A549 (cell line): ENCODE measurements at regions not wholly inside any gene's neighbourhood (a gene's known extent, or its start where the extent isn't known, plus 50 kb on each side); places are given as distances from the start of the nearest gene placed in this dataset.

Experiments
- ATAC-seq, 2 experiments: fragments of 200-7000 bp in 1 of 2; fragments of >200 bp in 1 of 2; cut with Nextera tagmentation in 1 of 2; cut with Tn5 transposase in 1 of 2; 3 replicates each; pipeline versions ENCODE4 v1.8.0 to v1.9.1; 2018 to 2020; ENCODE audit warnings: mild to moderate bottlenecking in 1 of 2, moderate library complexity in 1 of 2
- CTCF ChIA-PET: fragments of 300-600 bp; sonication (Branson Sonifier 250); formaldehyde crosslinking; extraction: SDS; loops from one replicate; lab custom pipeline; 2021; ENCODE audit warnings: antibody characterized with exemption, inconsistent platforms; lab: Yijun Ruan, JAX
- POLR2A ChIA-PET: fragments of 350-600 bp; formaldehyde crosslinking; extraction: SDS; loops from one replicate; lab custom pipeline; 2021; ENCODE audit warnings: antibody characterized with exemption, inconsistent platforms; lab: Yijun Ruan, JAX
- DNase-seq, 2 experiments: peaks; one replicate each; pipeline versions ENCODE4 v3.0.0 to v3.0.0-alpha.2; 2011 to 2016; ENCODE audit warnings: low read depth in 1 of 2, low spot score in 1 of 2
- FAIRE-seq: peaks from 2 replicates; lab custom pipeline; 2011; peaks lifted over from hg19 to GRCh38; lab: Jason Lieb, UNC
- H3K27ac ChIP-seq, 2 experiments: fragments of >200 bp; sonication (Bioruptor Twin); formaldehyde crosslinking; 3 replicates each; pipeline ENCODE4 v1.5.1; 2016 to 2017
- H3K4me1 ChIP-seq: fragments of >200 bp; sonication (Bioruptor Twin); formaldehyde crosslinking; 3 replicates; pipeline ENCODE4 v1.6.1; 2016
- H3K4me2 ChIP-seq: fragments of >200 bp; sonication (Bioruptor Twin); formaldehyde crosslinking; 3 replicates; pipeline ENCODE4 v1.6.1; 2016
- H3K4me3 ChIP-seq: fragments of >200 bp; sonication (Bioruptor Twin); formaldehyde crosslinking; 3 replicates; pipeline ENCODE4 v1.5.1; 2016
- H3K9me3 ChIP-seq: fragments of >200 bp; sonication (Bioruptor Twin); formaldehyde crosslinking; 3 replicates; pipeline ENCODE4 v1.6.1; 2016
- ATOH8 ChIP-seq: fragments of 250-450 bp; sonication (Bioruptor Pico); IDR thresholded peaks from 2 replicates; pipeline ENCODE4 v1.5.0; 2020; ENCODE audit warnings: low read depth, mild to moderate bottlenecking, moderate library complexity
- CEBPB ChIP-seq, 2 experiments: fragments of >200 bp in 1 of 2; sonication (Bioruptor Twin) in 1 of 2; formaldehyde crosslinking in 1 of 2; IDR thresholded peaks; 2 replicates each; pipeline ENCODE4 v1.6.1; 2012 to 2016
- CHD4 ChIP-seq: fragments of 200-600 bp; sonication (generic); IDR thresholded peaks from 2 replicates; pipeline ENCODE4 v1.6.1; 2016; ENCODE audit warnings: antibody characterized with exemption, mild to moderate bottlenecking, borderline replicate concordance
- CTCF ChIP-seq: fragments of >200 bp; sonication (Bioruptor Twin); formaldehyde crosslinking; IDR thresholded peaks from 3 replicates; pipeline ENCODE4 v1.5.1; 2016
- GATA3 ChIP-seq: IDR thresholded peaks from 2 replicates; pipeline ENCODE4 v1.6.1; 2012; ENCODE audit warnings: borderline replicate concordance
- HOXA7 ChIP-seq: fragments of 250-450 bp; sonication (Bioruptor Pico); IDR thresholded peaks from 2 replicates; pipeline ENCODE4 v1.5.0; 2020; ENCODE audit warnings: mild to moderate bottlenecking, moderate library complexity
- HOXB13 ChIP-seq: fragments of 250-450 bp; sonication (Bioruptor Pico); IDR thresholded peaks from 2 replicates; pipeline ENCODE4 v1.5.0; 2020; ENCODE audit warnings: low read depth, mild to moderate bottlenecking, moderate library complexity
- HOXB5 ChIP-seq: fragments of 250-450 bp; sonication (Bioruptor Pico); IDR thresholded peaks from 2 replicates; pipeline ENCODE4 v1.5.0; 2020; ENCODE audit warnings: mild to moderate bottlenecking, moderate library complexity
- MAX ChIP-seq: IDR thresholded peaks from 2 replicates; pipeline ENCODE4 v1.6.1; 2012
- MYC ChIP-seq: IDR thresholded peaks from 2 replicates; pipeline ENCODE4 v1.6.1; 2012; ENCODE audit warnings: mild to moderate bottlenecking, inconsistent platforms, low read length, improper control_type of control experiment, borderline replicate concordance
- PBX3 ChIP-seq: IDR thresholded peaks from 2 replicates; pipeline ENCODE4 v1.6.1; 2012
- PHF8 ChIP-seq: fragments of 200-600 bp; sonication (generic); IDR thresholded peaks from 2 replicates; pipeline ENCODE4 v1.6.1; 2016; ENCODE audit warnings: low read depth, mild to moderate bottlenecking, antibody characterized with exemption, moderate library complexity, borderline replicate concordance
- POLR2A ChIP-seq: IDR thresholded peaks from 2 replicates; pipeline ENCODE4 v1.6.1; 2012; ENCODE audit warnings: mild to moderate bottlenecking, low read length
- POLR2AphosphoS2 ChIP-seq: conservative IDR thresholded peaks from 2 replicates; pipeline ENCODE4 v1.6.1; 2012; ENCODE audit warnings: low read length, improper control_type of control experiment, inconsistent platforms
- REST ChIP-seq: fragments of 200-600 bp; sonication (generic); IDR thresholded peaks from 2 replicates; pipeline ENCODE4 v1.6.1; 2016; ENCODE audit warnings: antibody characterized with exemption, mild to moderate bottlenecking, moderate library complexity
- RFX5 ChIP-seq: fragments of 450-650 bp; IDR thresholded peaks from 2 replicates; pipeline ENCODE4 v1.7.1; 2014; ENCODE audit warnings: antibody characterized with exemption, mild to moderate bottlenecking, moderate library complexity
- SMC3 ChIP-seq: fragments of >200 bp; sonication (Bioruptor Twin); formaldehyde crosslinking; IDR thresholded peaks from 3 replicates; pipeline ENCODE4 v1.6.1; 2018; ENCODE audit warnings: inconsistent platforms
- ZFP36 ChIP-seq: fragments of 450-650 bp; IDR thresholded peaks from 2 replicates; pipeline ENCODE4 v1.6.1; 2014; ENCODE audit warnings: borderline replicate concordance; ENCODE audit not compliant: partially characterized antibody
- ZNF302 ChIP-seq: fragments of 250-450 bp; sonication (Bioruptor Pico); IDR thresholded peaks from 2 replicates; pipeline ENCODE4 v1.9.0; 2021; ENCODE audit warnings: inconsistent platforms, mild to moderate bottlenecking, moderate library complexity
- ZSCAN20 ChIP-seq: fragments of 250-450 bp; sonication (Bioruptor Pico); IDR thresholded peaks from 2 replicates; pipeline ENCODE4 v1.8.0; 2022; ENCODE audit warnings: mild to moderate bottlenecking, moderate library complexity
- WGBS: methylation state at CpG from one replicate; pipeline ENCODE4 v1.1.6; 2017; ENCODE audit errors: missing lambda C conversion rate; 5-methylcytosine and 5-hydroxymethylcytosine counted together

- ATAC-seq (no peak), DNase-seq (no peak), FAIRE-seq (no peak)
- WGBS: 10% methylated on average over 3 of the region's 3 CpGs
- TF ChIP-seq CHD4 (no peak), RFX5 (no peak), CEBPB (IDR thresholded peaks at IDR 0.05) (no peak), MYC (no peak), MAX (no peak), ZNF302 (no peak), ZFP36 (no peak), HOXB5 (CRISPR knock-in tag) (no peak)
- H3K4me1 ChIP-seq: no peaks in the 10 kb centered on the region
- no peak overlapping the region for H3K4me3 ChIP-seq
- no peaks in the 10 kb centered on the region for H3K9me3 ChIP-seq
- CTCF ChIA-PET: no interaction called here
- H3K27ac ChIP-seq: no peak overlapping the region
- POLR2A ChIA-PET: no interaction called here
- no peak overlapping the region for H3K4me2 ChIP-seq
Measured at GRCh38 chr1:5405263-5405662, 587.0 kb downstream of the NPHP4 start.

- H3K4me1 ChIP-seq: no peaks in the 10 kb centered on the region
- TF ChIP-seq HOXA7 (CRISPR knock-in tag): no peak
- no peak for TF ChIP-seq POLR2AphosphoS2
- no peak for TF ChIP-seq ATOH8 (CRISPR knock-in tag)
- no peak for TF ChIP-seq ZSCAN20 (CRISPR knock-in tag)
- no peak for TF ChIP-seq CTCF
- TF ChIP-seq PBX3: no peak
- TF ChIP-seq POLR2A: no peak
- TF ChIP-seq HOXB13 (CRISPR knock-in tag): no peak
- no peak for TF ChIP-seq PHF8
- TF ChIP-seq GATA3: no peak
- TF ChIP-seq REST: no peak
- no peak for TF ChIP-seq ZNF302
- no peak for TF ChIP-seq SMC3
- no peak for FAIRE-seq
- CTCF ChIA-PET: no interaction called here
- POLR2A ChIA-PET: no interaction called here
- no peak for ATAC-seq
- H3K4me2 ChIP-seq: no peak overlapping the region
- no peaks in the 10 kb centered on the region for H3K9me3 ChIP-seq
- 4% methylated on average over 5 of the region's 7 CpGs for WGBS
- no peak overlapping the region for H3K4me3 ChIP-seq
- H3K27ac ChIP-seq: no peak overlapping the region
- DNase-seq: no peak
Measured at GRCh38 chr1:5404412-5405203, 587.6 kb downstream of the NPHP4 start.
